ENCODE measurements at regions not wholly inside any gene's neighbourhood (a gene's known extent, or its start where the extent isn't known, plus 50 kb on each side); places are given as distances from the start of the nearest gene placed in this dataset.
"Not testable (repeated sequence)": the region's sequence is repeated elsewhere in the genome, so short reads cannot be mapped to it uniquely, and the experiment has no call there.

- DNase-seq = no peak
Observed at GRCh38 chr2:19100570-19100969, 257.9 kb downstream of the OSR1 start.

GRCh38 chr2:19099181-19099580, 259.2 kb downstream of the OSR1 start:
- no peak for DNase-seq

DNA sequence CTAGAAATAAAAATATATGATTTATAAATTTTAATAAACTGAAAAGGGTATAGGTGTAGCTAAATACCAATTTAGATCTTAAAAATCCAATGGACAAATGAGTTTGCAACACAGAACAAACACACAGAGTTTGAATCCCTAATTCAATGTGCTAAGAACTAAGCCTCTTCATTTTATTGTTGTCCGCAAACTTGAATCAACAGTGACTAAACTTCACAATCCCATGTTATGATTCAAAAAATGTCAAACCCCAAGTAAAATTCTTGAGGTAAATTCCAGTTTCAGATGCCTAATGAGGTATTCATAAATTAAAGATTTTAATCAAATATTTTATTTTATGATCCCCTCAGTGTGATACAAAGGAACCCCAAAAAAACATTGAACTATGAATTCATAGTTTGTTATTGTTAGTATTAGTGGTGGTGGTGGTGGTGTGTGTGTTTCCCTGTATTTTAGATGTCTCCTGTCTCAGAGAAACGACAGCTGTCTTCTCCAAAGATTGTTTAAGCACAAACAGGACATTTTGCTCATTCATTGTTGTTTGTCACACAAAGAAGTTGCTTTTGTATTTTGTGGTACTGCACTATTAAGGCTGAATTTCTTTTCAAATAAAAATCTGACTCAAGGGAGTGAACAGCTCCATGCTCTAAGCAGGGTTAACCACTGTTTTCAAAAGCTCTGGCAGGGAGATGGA, 259.8 kb downstream of the OSR1 start:
- DNase-seq = no peak

DNA sequence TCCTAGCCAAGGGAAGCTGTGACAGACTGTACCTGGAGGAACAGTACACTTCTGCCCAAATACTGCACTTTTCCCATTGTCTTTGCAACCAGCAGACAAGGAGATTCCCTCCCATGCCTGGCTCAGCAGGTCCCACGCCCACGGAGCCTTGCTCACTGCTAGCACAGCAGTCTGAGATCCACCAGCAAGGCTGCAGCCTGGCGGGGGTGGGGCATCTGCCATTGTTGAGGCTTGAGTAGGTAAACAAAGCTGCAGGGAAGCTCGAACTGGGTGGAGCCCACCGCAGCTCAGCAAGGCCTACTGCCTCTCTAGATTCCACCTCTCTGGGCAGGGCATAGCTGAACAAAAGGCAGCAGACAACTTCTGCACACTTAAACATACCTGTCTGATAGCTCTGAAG, 268.9 kb downstream of the OSR1 start:
- DNase-seq = not testable (repeated sequence)

GRCh38 chr2:19086231-19086651, 272.2 kb downstream of the OSR1 start:
- DNase-seq = no peak

- no peak for DNase-seq
Observed at GRCh38 chr2:19078709-19079108, 279.7 kb downstream of the OSR1 start.

DNA sequence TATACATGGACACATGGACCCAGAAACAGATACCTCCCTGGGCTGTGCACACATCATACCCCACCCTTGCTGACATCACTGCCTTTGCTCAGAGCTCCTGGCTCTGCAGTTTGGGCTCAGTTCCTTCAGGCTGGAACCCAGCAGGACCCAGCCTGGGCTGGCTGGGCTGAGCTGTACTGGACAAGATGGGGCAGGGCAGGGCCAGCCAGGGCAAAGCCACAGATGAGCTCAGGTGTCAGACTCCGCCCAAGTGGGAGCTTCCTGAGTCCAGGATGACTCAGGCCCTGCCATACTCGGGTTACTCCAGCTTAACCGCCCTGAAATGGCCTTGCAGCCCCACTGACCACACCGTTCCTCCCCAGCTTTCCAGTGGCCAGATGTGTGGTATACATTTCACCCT, 284.9 kb downstream of the OSR1 start:
- DNase-seq = peak; percentile 82

- no peak for DNase-seq
Observed at GRCh38 chr2:19072161-19072560, 286.3 kb downstream of the OSR1 start.

DNA sequence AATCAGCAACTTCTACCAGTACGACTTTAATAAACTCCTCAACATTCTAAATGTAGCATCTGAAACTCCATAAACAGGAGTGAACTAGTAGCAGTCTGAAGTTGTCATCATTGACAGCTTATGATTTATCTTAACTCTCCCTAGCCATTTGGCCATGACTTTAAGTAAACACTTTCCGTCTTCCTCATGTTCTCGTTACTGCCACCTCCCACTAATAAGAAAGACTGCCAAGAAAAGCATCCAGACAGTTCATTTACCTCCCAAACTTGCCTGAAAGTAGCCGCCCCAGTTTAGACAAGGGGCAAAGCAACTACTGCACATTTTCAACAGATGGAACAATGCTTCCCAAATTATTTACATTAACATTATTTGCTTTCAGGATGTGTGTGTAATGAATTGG, 287.5 kb downstream of the OSR1 start:
- peak; percentile 68 for DNase-seq

DNA sequence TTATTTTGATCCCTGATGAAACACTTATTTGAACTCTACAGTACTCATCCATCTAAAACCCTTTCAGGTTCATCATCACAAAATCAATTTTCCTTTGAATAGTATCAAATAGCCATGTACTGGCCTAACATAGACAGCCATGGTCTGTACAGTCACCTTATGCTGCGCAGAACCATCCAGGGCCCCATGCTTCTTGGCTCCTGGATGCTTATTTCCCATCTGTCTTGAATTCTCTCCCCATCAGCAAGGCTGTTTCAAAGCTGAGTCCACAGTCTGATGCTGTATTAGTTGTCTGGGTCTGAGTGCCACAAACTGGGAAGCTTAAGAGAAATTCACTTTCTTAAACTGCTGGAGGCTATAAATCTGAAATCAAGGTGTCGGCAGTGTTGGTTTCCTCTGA, 290.2 kb downstream of the OSR1 start:
- no peak for DNase-seq

GRCh38 chr2:19062370-19062769, 296.1 kb downstream of the OSR1 start:
- DNase-seq = no peak

GRCh38 chr2:19059076-19059475, 299.3 kb downstream of the OSR1 start:
- DNase-seq = no peak

GRCh38 chr2:19051203-19051831, 307.1 kb downstream of the OSR1 start:
- peak; percentile 71 for DNase-seq

GRCh38 chr2:19050354-19050753, 308.1 kb downstream of the OSR1 start:
- DNase-seq = no peak

DNA sequence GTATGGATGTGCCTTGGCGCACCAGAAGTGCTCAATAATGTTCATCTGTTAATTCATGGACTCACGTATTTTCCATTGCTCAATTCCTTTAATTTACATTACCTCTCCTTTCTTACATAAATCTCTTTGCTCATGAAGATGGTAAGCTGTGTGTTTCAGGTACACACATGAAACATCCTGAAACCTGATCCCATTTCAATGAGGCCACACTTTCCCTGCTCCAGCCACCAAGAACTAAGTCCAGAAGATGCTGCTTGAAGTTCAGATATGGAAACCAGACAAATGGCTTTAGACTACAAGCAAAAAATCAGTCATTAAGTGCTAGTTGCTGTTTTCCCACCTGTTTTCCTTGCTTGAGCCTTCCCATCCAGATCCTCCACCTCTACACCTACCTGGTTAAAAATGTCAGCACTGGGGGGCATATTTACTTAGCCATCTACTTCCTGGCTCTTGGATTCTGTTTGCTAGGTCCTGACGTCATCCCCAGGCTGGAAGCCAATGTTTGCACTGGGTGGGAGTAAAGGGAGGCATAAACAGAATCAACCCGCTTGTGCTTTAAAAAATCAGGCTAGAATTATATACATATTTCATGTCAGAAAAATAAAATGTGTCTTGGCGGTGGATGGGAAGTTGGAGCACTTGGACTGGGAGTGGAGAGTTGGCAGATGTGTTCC, 309.7 kb downstream of the OSR1 start:
- no peak for DNase-seq

GRCh38 chr2:19046986-19047780, 311.2 kb downstream of the OSR1 start:
- no peak for DNase-seq

DNA sequence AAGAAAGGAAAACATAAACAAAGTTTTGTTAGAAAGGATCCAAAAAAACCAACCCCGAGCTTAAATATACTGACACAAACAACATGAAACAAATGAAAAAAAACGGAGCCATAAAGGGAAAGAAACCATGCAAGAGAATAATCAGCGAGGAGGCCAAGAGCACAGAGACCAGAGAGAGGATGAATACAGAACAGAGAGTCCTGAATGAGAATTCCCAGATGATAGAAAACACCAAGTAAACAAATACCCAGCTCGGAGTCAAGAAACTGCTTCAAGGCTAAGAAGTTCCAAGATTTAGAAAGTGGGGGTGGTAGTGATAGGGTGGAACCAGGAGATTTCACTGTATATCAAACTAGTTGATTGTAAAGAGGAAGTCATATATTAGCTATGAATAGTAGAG, 313.3 kb downstream of the OSR1 start:
- no peak for DNase-seq

DNA sequence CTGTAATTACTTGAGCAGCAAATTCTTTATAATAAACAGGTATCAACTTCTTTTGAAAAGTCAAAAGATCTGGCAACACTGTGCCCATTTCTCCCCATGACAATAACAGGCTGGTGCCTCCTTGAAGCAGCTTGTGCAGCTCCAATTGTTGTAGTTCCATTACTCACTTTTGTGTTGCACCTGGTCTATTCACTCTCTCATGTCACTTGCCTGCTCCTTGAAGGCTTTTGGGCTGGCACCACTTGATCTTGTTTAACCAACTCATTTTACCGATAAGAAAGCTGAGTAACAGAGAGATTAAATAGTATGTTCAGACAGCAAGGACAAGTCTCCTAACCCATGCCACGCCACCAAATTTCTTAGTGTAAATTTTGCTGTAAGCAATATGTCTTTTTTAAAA, 314.5 kb downstream of the OSR1 start:
- DNase-seq = no peak

DNA sequence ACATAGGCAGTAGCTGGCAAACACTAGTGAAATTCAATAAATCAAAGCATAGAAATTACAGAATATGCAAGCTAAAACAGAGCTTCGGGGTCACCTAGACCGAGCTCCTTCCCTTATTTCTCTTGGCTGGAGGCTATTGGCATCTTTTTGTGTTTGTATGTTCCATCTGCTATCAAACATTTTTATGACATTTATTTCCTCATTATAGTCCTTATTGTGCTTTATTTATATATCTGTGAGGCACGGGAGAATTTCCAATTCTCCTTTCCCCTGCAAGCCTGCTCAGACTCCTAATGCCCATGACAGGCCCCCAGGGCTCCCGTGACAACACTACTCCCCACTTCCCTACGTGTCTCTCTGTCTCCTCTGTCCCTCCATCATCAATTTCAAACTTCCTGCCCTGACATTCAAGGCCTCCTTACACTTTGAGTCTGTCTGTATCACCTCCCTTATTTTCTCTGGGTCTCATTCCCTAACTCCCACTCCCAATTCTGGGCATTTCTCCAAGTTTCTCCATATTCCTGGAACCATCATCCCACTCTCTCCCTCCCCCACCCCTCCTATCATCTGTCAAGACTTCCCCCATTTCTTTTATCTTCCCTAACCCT, 316.9 kb downstream of the OSR1 start:
- no peak for DNase-seq

- DNase-seq = no peak
Observed at GRCh38 chr2:19038071-19039015, 320.1 kb downstream of the OSR1 start.

DNA sequence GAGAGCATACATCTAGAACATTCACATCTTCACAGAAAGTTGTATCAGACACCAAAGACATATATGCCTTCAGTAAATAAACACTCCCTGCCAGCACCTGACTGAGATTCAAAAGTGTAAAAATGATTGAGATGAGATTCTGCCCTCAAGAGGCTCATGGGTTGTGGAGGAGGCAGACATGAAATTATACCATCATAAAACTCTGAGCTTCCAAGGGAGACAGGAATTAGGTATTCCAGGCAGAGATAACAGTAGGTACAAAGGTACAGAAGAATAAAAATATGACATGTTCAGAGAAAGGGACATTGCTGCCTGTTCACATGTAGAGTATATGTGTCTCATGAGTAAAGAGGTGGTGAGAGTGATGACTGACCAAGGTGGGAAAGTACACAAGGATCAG, 322.3 kb downstream of the OSR1 start:
- no peak for DNase-seq

All from renal pelvis (tissue), 1 donor.